D721Med (cell line): ENCODE measurements at regions not wholly inside any gene's neighbourhood (a gene's known extent, or its start where the extent isn't known, plus 50 kb on each side); places are given as distances from the start of the nearest gene placed in this dataset.

ENCODE experiments used
- DNase-seq: peaks from one replicate; pipeline ENCODE4 v3.0.0; 2011; ENCODE audit warnings: low spot score; ENCODE audit not compliant: insufficient read length
- FAIRE-seq: peaks from 2 replicates; lab custom pipeline; 2011; peaks lifted over from hg19 to GRCh38; lab: Jason Lieb, UNC
- TF ChIP-seq, protein P1 (sequence below): IDR thresholded peaks from 2 replicates; pipeline ENCODE4 v1.5.1; 2012; ENCODE audit warnings: mild to moderate bottlenecking, control low read depth; ENCODE audit not compliant: insufficient read depth; ENCODE audit errors: missing control alignments

DNA sequence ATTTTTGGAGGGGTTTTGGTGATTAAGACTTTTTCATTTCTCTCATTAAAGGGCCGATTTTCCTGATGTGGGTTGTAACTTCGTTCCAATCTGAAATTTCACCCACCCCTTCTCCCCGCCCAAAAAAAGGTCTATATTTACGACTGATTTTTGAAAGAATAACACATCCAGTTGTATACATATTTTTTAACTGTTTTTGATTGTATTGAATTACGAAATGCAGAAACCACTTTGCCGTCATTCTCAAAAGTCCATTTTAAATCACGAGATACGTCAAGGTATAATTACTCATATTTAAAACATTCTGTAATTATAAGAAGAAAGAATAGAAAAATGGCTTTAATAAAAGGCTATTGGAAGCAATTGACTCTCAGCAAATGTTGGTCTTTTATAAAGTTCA, 520.7 kb downstream of the MED13L start:
- TF ChIP-seq, protein P1, sequence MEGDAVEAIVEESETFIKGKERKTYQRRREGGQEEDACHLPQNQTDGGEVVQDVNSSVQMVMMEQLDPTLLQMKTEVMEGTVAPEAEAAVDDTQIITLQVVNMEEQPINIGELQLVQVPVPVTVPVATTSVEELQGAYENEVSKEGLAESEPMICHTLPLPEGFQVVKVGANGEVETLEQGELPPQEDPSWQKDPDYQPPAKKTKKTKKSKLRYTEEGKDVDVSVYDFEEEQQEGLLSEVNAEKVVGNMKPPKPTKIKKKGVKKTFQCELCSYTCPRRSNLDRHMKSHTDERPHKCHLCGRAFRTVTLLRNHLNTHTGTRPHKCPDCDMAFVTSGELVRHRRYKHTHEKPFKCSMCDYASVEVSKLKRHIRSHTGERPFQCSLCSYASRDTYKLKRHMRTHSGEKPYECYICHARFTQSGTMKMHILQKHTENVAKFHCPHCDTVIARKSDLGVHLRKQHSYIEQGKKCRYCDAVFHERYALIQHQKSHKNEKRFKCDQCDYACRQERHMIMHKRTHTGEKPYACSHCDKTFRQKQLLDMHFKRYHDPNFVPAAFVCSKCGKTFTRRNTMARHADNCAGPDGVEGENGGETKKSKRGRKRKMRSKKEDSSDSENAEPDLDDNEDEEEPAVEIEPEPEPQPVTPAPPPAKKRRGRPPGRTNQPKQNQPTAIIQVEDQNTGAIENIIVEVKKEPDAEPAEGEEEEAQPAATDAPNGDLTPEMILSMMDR: no peak
- FAIRE-seq (no peak), DNase-seq (no peak)

DNA sequence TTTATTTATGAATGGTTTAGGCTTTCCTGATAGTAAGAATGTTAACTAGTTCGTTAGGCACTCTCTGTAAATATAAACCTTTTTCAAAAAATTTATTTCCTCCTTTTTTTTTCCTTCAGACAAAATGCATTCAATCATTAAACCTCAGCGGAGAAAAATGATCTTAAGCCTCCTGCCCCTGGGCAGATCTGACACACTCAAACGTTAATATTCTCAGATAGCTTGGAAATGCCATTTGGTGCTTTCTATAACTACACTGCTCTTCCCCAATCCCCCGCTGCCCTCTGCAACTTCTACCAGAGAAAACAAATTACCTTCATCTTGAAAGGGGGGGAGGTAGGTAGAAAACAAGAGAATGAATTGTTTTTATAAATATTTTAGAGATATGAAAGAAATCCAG, 521.2 kb downstream of the MED13L start:
- TF ChIP-seq, protein P1: no peak
- DNase-seq (no peak), FAIRE-seq (no peak)

DNA sequence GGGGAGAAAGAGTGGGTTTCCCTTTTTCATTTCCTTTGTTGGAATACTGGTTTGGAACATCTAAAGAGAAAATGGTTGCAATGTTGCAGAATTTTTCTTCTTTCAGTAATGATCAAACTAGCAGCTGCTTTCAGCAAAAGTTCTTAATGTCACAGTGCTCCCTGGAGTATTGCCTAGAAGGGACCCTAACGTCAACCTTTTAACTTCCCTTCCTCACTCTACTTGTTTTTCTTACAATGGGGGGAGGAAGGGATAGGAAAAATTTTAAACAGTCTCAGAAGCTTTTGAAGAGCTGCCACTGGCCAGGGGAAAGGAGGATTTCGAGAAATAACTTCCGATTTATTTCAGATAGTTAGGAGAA, 521.8 kb downstream of the MED13L start:
- TF ChIP-seq, protein P1: no peak
- FAIRE-seq: no peak
- no peak for DNase-seq

DNA sequence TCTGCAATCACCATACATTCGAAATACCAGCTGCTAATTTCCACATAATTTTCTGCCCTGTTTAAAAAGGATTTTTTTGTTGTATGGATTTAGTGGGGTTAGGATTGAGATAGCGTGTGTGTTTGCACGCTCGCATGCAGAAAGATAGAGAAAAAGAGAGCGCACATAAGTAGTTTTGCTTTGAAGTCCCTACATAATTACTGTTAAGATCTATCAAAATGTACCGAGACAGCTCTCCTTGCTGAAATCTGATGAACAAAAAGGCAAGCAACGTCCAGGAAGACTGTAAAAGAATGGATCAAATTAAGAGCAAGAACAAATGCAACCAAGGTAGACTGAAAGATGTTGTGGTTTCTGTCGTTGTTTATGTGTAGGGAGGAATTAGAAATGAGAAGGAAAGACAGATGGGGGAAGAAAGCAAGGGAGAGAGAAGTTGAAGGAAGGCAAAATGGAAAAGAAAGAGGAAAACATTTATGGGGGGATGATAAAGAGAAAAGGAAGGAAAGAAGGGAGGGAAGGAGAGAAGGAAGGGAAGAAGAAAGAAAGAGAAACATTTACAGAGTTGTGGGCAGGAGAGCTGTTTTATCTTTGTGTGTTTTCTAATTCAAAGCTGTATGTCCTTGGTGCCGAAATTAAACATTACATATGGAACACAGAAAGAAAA, 522.3 kb downstream of the MED13L start:
- FAIRE-seq (no peak), DNase-seq (no peak)
- TF ChIP-seq, protein P1: no peak

DNA sequence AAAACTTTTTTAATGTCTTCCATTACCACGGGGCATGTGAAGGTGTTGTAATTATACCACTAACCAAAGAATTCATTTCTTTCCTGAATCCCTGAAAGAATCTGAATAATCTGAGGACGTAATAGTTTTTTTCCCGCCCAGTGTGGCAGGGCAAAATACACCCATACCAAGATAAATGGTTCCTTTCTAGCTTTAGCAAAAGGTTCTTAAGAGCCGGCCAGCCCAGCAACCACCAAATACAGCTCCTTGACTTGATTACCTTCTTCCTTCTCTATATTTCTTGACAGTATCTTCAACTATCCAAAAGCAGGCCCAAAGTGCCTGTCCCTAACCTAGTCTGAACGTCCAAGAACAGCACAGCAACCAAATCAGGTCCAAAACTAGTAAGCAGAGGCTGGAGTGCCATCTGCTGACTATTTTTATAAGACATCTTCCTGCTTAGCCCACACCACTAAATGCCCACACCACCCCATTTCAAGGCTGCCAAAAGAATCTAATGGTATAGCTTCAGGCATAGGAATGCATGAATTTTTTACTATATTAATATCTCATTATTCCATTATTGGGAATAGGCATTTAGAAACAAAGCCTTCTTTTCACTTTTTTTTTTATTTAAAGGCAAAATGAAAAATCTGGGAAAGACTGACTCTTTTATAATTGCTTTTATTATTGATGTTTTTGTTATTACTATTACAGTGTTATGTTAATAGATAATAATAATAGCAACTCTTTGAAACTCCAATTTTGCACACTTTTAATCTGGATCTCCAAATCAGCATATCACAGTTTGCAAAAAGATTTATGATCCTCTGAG, 524.4 kb downstream of the MED13L start:
- TF ChIP-seq, protein P1: peak; percentile 74

DNA sequence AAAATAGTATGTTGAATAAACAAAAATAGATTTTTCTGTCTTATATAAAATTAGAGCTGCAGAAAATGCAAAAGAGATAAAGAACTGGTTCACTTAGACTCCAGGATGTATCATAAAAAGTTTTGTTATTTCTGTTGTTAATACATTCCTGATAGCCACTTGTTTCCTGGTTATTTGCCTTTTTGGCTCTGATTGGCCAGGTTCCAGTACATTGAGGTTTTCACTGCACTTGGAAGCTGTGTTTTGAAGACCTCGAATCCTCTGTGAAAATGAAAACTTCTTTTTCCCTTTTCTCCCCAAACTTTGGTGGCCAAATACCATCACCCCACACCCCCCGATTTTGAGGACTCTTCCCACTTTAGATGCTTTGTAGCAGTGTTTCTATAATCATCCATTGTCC, 525.3 kb downstream of the MED13L start:
- no peak for FAIRE-seq
- DNase-seq: no peak
- TF ChIP-seq, protein P1: no peak

More for the DNA sequence above, 524.4 kb downstream of the MED13L start:
- no peak for FAIRE-seq
- DNase-seq: no peak

DNA sequence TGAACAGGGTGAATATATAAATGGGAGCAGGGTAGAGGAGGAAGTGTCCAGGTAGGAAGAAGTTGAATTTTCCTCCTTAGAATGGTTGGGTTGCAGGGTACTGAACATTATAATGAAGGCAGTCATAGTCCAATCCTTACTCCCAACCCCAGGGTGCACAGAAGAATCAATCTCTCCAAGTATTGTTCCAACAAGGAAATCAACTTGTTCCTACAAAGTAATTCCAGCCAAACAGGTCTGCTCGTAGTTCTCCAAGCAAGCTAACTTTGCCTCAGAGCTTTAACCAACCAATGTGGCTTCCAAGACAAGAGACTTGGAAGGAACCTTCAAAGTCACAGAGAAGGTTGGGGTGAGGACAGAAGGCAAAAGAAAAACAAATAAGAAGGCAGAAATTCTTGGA, 527.2 kb downstream of the MED13L start:
- FAIRE-seq (no peak), DNase-seq (no peak)
- TF ChIP-seq, protein P1: no peak
